Activated CD8-positive, alpha-beta memory T cell treated with anti-CD3 and anti-CD28 coated beads, Interleukin-2, amount 50 U/mL, for 48 hours (primary cell): ENCODE measurements at regions not wholly inside any gene's neighbourhood (a gene's known extent, or its start where the extent isn't known, plus 50 kb on each side); places are given as distances from the start of the nearest gene placed in this dataset.
"Not testable (repeated sequence)": the region's sequence is repeated elsewhere in the genome, so short reads cannot be mapped to it uniquely, and the experiment has no call there.

ENCODE experiments used
- DNase-seq: peaks from one replicate; pipeline ENCODE4 v3.0.0-alpha.2; 2020

- DNase-seq, result no peak
These were observed 61.0 kb upstream of the SMIM23 start for GRCh38 chr5:171724468-171725204.

GRCh38 chr5:171725205-171725601 is 60.4 kb upstream of the SMIM23 start:
- DNase-seq, result no peak

GRCh38 chr5:171726819-171727218 is 58.8 kb upstream of the SMIM23 start:
- DNase-seq, result not testable (repeated sequence)

GRCh38 chr5:171728686-171729085 is 56.9 kb upstream of the SMIM23 start:
- DNase-seq, result no peak
